H9 (cell line): ENCODE measurements at regions not wholly inside any gene's neighbourhood (a gene's known extent, or its start where the extent isn't known, plus 50 kb on each side); places are given as distances from the start of the nearest gene placed in this dataset.

Source experiments
- DNase-seq: peaks from one replicate; pipeline ENCODE4 v3.0.0-alpha.2; 2017
- H2AFZ ChIP-seq: one replicate; pipeline ENCODE4 v1.6.1; 2013; ENCODE audit warnings: mild to moderate bottlenecking, low read length, control low read depth, moderate library complexity
- H2AK5ac ChIP-seq: 2 replicates; pipeline ENCODE4 v1.6.1; 2013; ENCODE audit warnings: low read length, control low read depth, mixed read lengths; ENCODE audit not compliant: insufficient read length
- H2BK120ac ChIP-seq: one replicate; pipeline ENCODE4 v1.6.1; 2013; ENCODE audit warnings: low read depth, mild to moderate bottlenecking, low read length, control low read depth, inconsistent platforms; ENCODE audit not compliant: poor library complexity, severe bottlenecking
- H2BK12ac ChIP-seq: 2 replicates; pipeline ENCODE4 v1.6.1; 2013; ENCODE audit warnings: low read length, control low read depth, mixed read lengths, low read depth; ENCODE audit not compliant: insufficient read length
- H2BK15ac ChIP-seq: 2 replicates; pipeline ENCODE4 v1.6.1; 2013; ENCODE audit warnings: low read depth, low read length, control low read depth
- H2BK20ac ChIP-seq: one replicate; pipeline ENCODE4 v1.6.1; 2013; ENCODE audit warnings: low read depth, mild to moderate bottlenecking, low read length, control low read depth, inconsistent platforms; ENCODE audit not compliant: poor library complexity, severe bottlenecking
- H2BK5ac ChIP-seq: 2 replicates; pipeline ENCODE4 v1.6.1; 2013; ENCODE audit warnings: low read length, control low read depth, mixed read lengths; ENCODE audit not compliant: insufficient read length
- H3K14ac ChIP-seq: 2 replicates; pipeline ENCODE4 v1.6.1; 2013; ENCODE audit warnings: low read length, control low read depth; ENCODE audit not compliant: insufficient read depth
- H3K18ac ChIP-seq: 2 replicates; pipeline ENCODE4 v1.6.1; 2013; ENCODE audit warnings: low read depth, mild to moderate bottlenecking, mixed read lengths, low read length, control low read depth; ENCODE audit not compliant: insufficient read length
- H3K23ac ChIP-seq: 2 replicates; pipeline ENCODE4 v1.6.1; 2013; ENCODE audit warnings: low read length, control low read depth, mixed read lengths, low read depth; ENCODE audit not compliant: insufficient read length
- H3K23me2 ChIP-seq: 2 replicates; pipeline ENCODE4 v1.6.1; 2013; ENCODE audit warnings: low read depth, mild to moderate bottlenecking, mixed read lengths, low read length, control low read depth; ENCODE audit not compliant: insufficient read length, poor library complexity, severe bottlenecking
- H3K27ac ChIP-seq: 2 replicates; pipeline ENCODE4 v1.5.1; 2013; ENCODE audit warnings: low read length, control low read depth, mixed read lengths, low read depth; ENCODE audit not compliant: insufficient read length
- H3K27me3 ChIP-seq: 2 replicates; pipeline ENCODE4 v1.6.1; 2013; ENCODE audit warnings: low read length, control low read depth, inconsistent platforms; ENCODE audit not compliant: insufficient read depth
- H3K4ac ChIP-seq: 2 replicates; pipeline ENCODE4 v1.6.1; 2013; ENCODE audit warnings: low read depth, mild to moderate bottlenecking, control low read depth, inconsistent platforms, low read length, moderate library complexity
- H3K4me1 ChIP-seq: 2 replicates; pipeline ENCODE4 v1.6.1; 2013; ENCODE audit warnings: low read length, control low read depth, inconsistent platforms; ENCODE audit not compliant: insufficient read depth
- H3K4me2 ChIP-seq: 2 replicates; pipeline ENCODE4 v1.6.1; 2013; ENCODE audit warnings: low read length, control low read depth, mixed read lengths; ENCODE audit not compliant: insufficient read length, insufficient read depth
- H3K56ac ChIP-seq: 2 replicates; pipeline ENCODE4 v1.6.1; 2013; ENCODE audit warnings: low read depth, mild to moderate bottlenecking, mixed read lengths, low read length, control low read depth; ENCODE audit not compliant: insufficient read length
- H3K79me1 ChIP-seq: 2 replicates; pipeline ENCODE4 v1.6.1; 2013; ENCODE audit warnings: low read depth, mild to moderate bottlenecking, moderate library complexity, low read length, control low read depth, inconsistent platforms; ENCODE audit not compliant: insufficient read depth, poor library complexity, severe bottlenecking
- H3K79me2 ChIP-seq: 2 replicates; pipeline ENCODE4 v1.6.1; 2013; ENCODE audit warnings: low read length, control low read depth, inconsistent platforms; ENCODE audit not compliant: insufficient read depth
- H3K9ac ChIP-seq: 2 replicates; pipeline ENCODE4 v1.6.1; 2013; ENCODE audit warnings: low read length, control low read depth, mixed read lengths; ENCODE audit not compliant: insufficient read length; ENCODE audit errors: extremely low read depth
- H3K9me3 ChIP-seq: one replicate; pipeline ENCODE4 v1.6.1; 2013; ENCODE audit warnings: low read depth, low read length, inconsistent platforms; ENCODE audit not compliant: control insufficient read depth
- H3T11ph ChIP-seq: one replicate; pipeline ENCODE4 v1.6.1; 2013; ENCODE audit warnings: mild to moderate bottlenecking, low read length, control low read depth, inconsistent platforms
- H4K20me1 ChIP-seq: one replicate; pipeline ENCODE4 v1.6.1; 2013; ENCODE audit not compliant: control insufficient read depth, insufficient read length, insufficient read depth
- H4K5ac ChIP-seq: 2 replicates; pipeline ENCODE4 v1.6.1; 2013; ENCODE audit warnings: low read depth, mild to moderate bottlenecking, mixed read lengths, low read length, control low read depth; ENCODE audit not compliant: insufficient read length
- H4K8ac ChIP-seq: replicated peaks from 2 replicates; pipeline ENCODE4 v1.6.1; 2013; ENCODE audit warnings: low read length, control low read depth, mixed read lengths, low read depth; ENCODE audit not compliant: insufficient read length
- H4K91ac ChIP-seq: 2 replicates; pipeline ENCODE4 v1.6.1; 2013; ENCODE audit warnings: low read depth, mild to moderate bottlenecking, moderate library complexity, mixed read lengths, low read length, control low read depth; ENCODE audit not compliant: insufficient read length
- H3K27ac Mint-ChIP-seq, 3 experiments: 2 replicates in 2 of 3; 3 replicates in 1 of 3; pipeline ENCODE4 v1.8.0; 2020 to 2021; ENCODE audit warnings: mixed read lengths in 3 of 3, mild to moderate bottlenecking in 1 of 3, moderate library complexity in 1 of 3
- H3K27me3 Mint-ChIP-seq: 2 replicates; pipeline ENCODE4 v1.8.0; 2021; ENCODE audit warnings: low read depth, mild to moderate bottlenecking, moderate library complexity, mixed read lengths
- H3K36me3 Mint-ChIP-seq, 3 experiments: 2 replicates in 2 of 3; 3 replicates in 1 of 3; pipeline ENCODE4 v1.8.0; 2020 to 2021; ENCODE audit warnings: low read depth in 3 of 3, mixed read lengths in 3 of 3; ENCODE audit not compliant: insufficient read depth in 1 of 3
- H3K4me1 Mint-ChIP-seq, 2 experiments: 2 replicates each; pipeline ENCODE4 v1.8.0; 2020; ENCODE audit warnings: mixed read lengths in 2 of 2
- H3K4me3 Mint-ChIP-seq, 2 experiments: 2 replicates in 1 of 2; 3 replicates in 1 of 2; pipeline ENCODE4 v1.8.0; 2020 to 2021; ENCODE audit warnings: mild to moderate bottlenecking in 2 of 2, mixed read lengths in 2 of 2, moderate library complexity in 1 of 2
- H3K9me3 Mint-ChIP-seq, 2 experiments: 2 replicates in 1 of 2; 3 replicates in 1 of 2; pipeline ENCODE4 v1.8.0; 2020; ENCODE audit warnings: mild to moderate bottlenecking in 2 of 2, mixed read lengths in 2 of 2, moderate library complexity in 1 of 2
- WGBS: extraction: QIAGEN DNeasy Blood & Tissue Kit; methylation state at CpG from one replicate; pipeline ENCODE4 v1.1.7; 2013; ENCODE audit warnings: missing lambda C conversion rate, low lambda C conversion rate, mixed read lengths; ENCODE audit not compliant: insufficient read length; ENCODE audit errors: extremely low coverage; 5-methylcytosine and 5-hydroxymethylcytosine counted together
- TF ChIP-seq, protein P1 (sequence below): fragments of 200-600 bp; sonication (generic); conservative IDR thresholded peaks from 3 replicates; pipeline ENCODE4 v1.8.0; 2021; ENCODE audit warnings: antibody characterized with exemption, mild to moderate bottlenecking

DNA sequence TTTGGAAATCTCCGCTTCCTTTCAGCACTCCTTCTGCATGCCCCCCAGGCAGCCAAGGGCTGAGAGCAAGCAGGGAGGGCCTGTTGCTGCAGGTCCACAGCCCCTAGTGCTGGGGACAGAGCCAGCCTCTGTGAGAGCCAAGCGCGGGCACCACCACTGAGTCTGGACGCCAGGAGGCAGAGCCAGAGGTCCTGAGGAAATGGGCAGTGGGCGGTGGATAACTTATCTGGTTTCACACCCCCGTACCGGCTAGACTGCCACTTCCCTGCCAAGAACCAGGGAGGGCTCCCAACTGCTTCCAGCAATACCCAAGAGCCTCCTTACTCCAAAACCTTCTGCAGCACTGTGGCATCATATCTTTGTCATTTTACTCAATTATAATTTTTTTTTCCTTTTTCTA lies 141.6 kb upstream of the IGF1R start:
- no CpG with 5 or more reads among the region's 7 CpGs for WGBS
- Histone ChIP-seq H3K27ac (no peak overlapping the region), H2BK12ac (no peak overlapping the region), H4K91ac (no peak overlapping the region), H3K9ac (no peak overlapping the region), H3K4ac (no peak overlapping the region), H2BK20ac (no peak overlapping the region), H3T11ph (no peak overlapping the region), H3K79me2 (no peaks in the 10 kb centered on the region), H2AK5ac (no peak overlapping the region), H3K18ac (no peak overlapping the region), H2BK15ac (no peak overlapping the region), H3K4me2 (no peak overlapping the region), H2AFZ (no peak overlapping the region), H2BK120ac (no peak overlapping the region), H3K4me1 (no peaks in the 10 kb centered on the region), H2BK5ac (no peak overlapping the region), H4K5ac (no peak overlapping the region), H4K8ac (no peak overlapping the region), H3K23ac (no peak overlapping the region), H3K79me1 (no peaks in the 10 kb centered on the region), H3K56ac (no peak overlapping the region), H3K9me3 (no peaks in the 10 kb centered on the region), H3K27me3 (no peaks in the 10 kb centered on the region), H3K23me2 (no peaks in the 10 kb centered on the region), H4K20me1 (no peaks in the 10 kb centered on the region), H3K14ac (no peak overlapping the region; the same call in 1 of the 2 replicates)
- DNase-seq: no peak
- H3K36me3 Mint-ChIP-seq: no peaks in the 10 kb centered on the region
- no peak overlapping the region for H3K4me3 Mint-ChIP-seq
- H3K9me3 Mint-ChIP-seq: 0 out of 5 replicates have a peak, but pooled peaks cover 0 to 2% of the 10 kb centered on the region in 2 experiments
- TF ChIP-seq, protein P1, sequence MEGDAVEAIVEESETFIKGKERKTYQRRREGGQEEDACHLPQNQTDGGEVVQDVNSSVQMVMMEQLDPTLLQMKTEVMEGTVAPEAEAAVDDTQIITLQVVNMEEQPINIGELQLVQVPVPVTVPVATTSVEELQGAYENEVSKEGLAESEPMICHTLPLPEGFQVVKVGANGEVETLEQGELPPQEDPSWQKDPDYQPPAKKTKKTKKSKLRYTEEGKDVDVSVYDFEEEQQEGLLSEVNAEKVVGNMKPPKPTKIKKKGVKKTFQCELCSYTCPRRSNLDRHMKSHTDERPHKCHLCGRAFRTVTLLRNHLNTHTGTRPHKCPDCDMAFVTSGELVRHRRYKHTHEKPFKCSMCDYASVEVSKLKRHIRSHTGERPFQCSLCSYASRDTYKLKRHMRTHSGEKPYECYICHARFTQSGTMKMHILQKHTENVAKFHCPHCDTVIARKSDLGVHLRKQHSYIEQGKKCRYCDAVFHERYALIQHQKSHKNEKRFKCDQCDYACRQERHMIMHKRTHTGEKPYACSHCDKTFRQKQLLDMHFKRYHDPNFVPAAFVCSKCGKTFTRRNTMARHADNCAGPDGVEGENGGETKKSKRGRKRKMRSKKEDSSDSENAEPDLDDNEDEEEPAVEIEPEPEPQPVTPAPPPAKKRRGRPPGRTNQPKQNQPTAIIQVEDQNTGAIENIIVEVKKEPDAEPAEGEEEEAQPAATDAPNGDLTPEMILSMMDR: no peak
- peaks cover 13% of the 10 kb centered on the region for H3K27me3 Mint-ChIP-seq
- H3K27ac Mint-ChIP-seq: no peak overlapping the region
- peaks cover 5 to 7% of the 10 kb centered on the region in 2 experiments; a peak in 3 of 4 replicates for H3K4me1 Mint-ChIP-seq
